Activated T-cell treated with anti-CD3 and anti-CD28 coated beads for 4 hours (primary cell): ENCODE measurements at regions not wholly inside any gene's neighbourhood (a gene's known extent, or its start where the extent isn't known, plus 50 kb on each side); places are given as distances from the start of the nearest gene placed in this dataset.

Experiments used
- DNase-seq: peaks from one replicate; pipeline ENCODE4 v3.0.0-alpha.2; 2020

DNA sequence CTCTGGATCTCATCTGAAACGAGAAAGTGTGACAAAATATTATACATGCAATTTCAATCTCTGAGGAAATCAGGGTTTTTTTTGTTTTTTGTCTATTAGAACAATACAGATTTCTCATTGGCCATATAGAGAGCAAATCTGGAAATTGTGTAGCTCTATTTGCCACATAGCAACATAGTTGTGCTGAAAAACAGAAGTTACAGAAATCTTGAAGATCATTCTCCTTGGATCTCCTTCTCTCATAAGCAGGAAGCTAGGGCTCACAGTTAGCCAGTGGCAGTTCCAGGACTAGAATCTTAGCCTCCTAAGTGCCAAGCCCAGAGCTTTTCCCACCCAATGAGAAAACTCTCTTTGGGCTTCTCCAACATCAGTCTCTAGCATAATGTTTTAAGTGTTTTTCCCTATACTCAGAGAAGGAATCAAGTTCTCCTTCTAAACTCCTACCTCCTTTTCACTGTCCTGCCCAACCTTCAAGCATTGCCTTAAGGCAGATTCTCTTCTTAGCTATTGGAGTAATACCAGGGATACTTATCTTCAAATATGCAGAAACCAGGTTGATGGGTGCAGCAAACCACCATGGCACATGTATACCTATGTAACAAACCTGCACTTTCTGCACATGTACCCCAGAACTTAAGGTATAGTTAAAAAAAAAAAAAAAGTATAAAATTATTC, 211.6 kb downstream of the ALDH8A1 start:
- no peak for DNase-seq

DNA sequence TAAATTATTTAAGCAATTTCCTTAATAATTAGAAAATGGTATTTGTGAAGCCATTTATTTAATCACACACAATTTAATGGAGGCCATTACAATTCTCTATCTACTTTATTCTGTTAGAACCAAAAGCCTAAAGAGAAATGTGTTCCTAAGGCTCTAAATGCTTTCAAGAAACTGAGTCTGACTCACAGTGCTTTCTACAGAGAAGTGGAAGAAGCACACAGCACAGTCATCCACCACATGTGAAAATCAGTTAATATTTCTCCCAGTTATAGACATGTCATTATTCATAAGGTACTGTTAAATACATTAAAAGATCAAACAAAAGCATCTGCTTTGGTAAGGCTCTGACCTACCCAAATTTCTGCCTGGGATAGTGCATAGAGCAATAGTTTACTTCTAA, 214.4 kb downstream of the ALDH8A1 start:
- DNase-seq: no peak

DNA sequence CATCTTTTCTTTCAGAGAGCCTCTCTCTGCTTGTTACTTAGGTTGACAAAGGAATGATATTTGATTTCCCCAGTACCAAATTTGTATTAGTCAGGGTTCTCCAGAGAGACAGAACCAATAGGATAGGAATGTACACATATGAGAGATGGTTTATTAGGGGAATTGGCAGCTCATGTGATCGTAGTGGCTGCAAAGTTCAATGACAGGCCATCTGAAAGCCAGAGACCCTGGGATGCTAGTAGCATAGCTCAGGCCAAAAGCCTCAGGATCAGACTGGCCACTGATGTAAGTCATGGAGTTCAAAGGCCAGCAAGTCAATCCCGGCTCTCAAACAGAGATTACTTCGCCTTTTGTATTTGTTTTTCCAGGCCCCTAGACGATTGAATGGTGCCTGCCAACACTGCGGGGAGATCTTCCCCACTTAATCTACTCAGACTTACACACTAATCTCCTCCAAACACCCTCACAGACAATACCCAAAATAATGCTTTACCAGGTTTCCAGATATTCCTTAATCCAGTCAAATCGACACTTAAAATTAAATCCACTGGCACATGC, 215.5 kb downstream of the ALDH8A1 start:
- DNase-seq: no peak

- no peak for DNase-seq
These were observed 216.1 kb downstream of the ALDH8A1 start for GRCh38 chr6:134733801-134734200.

DNA sequence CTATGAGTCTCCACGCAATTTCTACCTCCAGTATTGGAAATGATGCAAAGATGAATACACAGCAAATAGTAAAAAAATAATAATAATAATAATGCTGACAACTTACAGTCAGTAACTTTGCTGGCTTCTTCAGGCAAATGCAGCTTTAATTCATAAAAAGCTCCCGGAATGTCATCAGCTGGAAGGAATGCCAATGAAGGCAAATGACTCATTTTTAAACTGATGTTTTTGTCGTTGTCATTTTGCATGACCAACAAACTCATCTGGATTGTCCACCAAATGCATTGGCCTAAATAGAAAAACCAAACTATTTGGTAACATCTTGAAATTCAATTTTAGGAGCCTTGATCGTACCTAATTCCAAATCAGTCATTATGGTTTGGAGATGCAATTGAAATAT, 217.1 kb downstream of the ALDH8A1 start:
- DNase-seq: no peak

DNA sequence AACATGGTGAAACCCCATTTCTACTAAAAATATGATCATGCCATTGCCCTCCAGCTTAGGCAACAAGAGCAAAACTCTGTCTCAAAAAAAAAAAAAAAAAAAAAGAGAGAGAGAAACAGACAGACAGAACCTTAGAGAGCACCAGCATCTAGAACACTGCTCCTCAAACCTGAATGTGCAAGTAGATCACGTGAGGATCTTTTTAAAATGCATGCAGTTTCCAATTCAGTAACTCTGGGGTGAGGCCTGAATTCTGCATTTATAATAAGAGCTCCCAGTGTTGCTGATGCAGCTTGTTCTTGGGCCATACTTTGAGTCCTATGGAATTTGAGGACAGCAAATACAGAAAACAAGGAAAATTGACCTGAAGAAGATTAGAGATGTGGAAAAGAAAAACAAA, 218.3 kb downstream of the ALDH8A1 start:
- DNase-seq: no peak

DNA sequence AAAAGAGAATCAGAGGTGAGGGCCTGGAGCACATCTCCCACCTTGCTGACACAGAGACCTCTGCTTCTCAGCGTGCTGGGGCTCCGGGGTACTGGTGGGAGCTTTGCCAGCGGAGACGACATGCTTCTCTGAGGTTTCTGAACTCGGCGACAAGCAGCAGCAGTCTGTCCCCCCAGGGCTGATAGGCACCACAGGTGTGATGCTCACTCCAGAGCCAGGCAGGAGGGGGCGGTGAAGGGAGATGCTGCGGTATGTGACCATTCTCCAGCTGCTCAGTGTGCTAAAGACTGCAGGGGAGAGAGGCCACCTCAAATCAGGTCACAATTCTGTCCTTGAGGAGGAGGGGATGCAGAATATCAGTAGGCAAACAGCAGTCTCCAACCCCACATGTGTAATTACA, 219.9 kb downstream of the ALDH8A1 start:
- no peak for DNase-seq

DNA sequence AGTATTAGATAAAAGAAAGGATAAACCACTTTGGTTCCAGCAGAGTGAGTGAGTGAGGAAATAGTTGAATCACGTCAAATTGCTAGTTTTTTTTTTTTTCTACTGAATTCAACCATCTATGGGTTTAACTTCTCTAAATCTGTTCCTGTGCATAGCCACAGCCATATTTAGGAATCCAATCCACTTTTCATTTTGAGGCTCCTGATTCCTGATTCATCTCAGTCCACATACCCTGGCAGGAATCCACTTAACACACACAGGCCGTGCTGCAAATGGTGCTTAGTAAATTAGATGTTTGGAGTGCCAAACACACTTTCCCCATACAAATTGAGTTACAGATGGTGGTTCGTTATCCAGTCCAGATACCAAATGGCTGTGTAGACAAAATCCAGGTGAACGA, 220.3 kb downstream of the ALDH8A1 start:
- DNase-seq: no peak

DNA sequence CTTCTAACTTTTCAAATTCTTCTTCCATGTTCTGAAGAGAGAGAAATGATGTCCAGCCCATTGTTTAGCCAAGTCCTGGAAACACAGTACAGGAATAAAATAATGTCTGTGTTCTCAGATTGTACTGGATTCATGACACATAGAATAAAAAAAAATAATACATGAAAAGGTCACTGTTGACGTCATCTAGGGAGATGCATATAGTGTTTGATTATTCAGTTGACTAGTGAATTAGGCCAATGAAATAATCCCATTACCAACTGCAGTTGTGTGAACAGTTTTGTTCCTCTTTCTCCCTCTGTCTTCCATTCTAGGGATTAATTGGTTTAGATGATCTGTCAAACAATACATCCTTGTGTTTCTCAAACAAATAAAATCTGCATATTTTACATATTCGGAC, 222.8 kb downstream of the ALDH8A1 start:
- no peak for DNase-seq

DNA sequence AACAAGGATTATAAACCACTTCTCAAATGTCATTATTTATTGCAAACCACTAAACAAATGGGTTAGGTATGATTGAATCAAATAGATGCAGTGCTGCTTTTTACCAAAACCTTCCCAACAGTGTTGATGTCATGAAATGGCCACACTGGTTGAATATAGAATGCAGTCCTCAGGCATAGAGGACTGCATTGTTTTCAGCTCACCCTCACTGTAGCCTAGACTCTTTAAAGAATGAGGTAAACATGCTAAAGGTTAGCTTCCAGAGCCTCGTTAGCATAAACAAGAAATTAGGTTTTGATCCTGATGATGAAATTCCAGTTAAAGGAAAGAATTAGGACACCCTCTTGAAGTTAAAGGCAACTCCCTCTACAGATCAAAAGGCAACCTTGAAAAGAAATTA, 224.3 kb downstream of the ALDH8A1 start:
- DNase-seq: no peak

DNA sequence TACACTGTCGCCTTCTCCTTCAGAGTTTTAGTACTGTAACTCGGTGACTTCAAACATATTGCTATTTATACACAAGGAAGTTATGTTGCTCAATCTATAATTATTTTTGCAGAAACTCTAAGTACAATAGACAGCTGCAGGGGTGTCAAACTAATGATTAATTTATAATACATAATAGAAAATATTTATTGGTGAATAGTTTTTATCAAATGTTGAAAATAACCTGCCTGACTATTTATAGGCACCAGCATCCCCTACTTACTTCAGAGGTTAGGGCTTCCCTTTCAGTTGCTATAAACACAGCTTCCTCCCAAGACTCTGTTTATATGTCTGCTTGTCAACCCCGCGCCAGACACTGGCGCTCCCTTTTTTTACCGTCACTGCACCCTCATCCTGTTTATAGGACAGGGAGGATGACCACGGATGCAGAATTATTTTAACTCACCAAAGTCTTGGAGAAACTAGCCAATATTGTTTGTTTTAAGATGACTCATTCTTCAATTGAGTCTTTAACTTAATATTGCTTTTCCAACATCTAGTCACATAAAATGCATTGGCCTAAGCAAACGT, 225.0 kb downstream of the ALDH8A1 start:
- DNase-seq: no peak

GRCh38 chr6:134723081-134723871, 226.6 kb downstream of the ALDH8A1 start:
- no peak for DNase-seq

DNA sequence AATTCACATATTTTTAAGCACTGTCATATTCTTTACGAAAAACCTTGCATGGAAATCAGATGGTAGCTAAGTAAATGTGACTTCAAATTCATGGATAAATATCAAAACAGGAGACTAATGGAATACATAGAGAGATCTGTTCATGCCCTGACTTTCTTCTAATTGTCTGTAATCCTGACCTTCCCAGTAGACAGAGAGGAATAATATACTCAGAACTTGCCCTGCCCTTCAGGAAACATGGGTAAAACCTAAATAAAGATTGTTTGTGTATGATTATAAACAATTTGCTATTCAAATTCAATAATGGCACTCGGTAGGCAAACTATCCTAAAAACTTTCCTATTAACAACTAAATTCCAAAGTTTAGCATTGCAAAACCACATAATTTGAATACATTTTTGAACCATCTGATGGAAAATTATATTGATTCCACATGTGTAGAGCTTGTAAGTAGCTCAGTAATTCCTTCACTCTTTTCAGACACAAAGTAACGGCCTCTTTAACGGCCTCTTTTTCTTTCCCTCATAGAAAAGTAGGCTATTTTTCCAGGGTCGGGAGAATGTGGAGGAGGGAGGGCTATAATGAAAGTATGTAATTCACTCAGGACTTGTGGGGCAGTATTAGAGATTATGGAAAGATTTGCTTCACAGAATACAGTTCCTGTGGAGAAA, 227.6 kb downstream of the ALDH8A1 start:
- no peak for DNase-seq

- no peak for DNase-seq
These were observed 228.9 kb downstream of the ALDH8A1 start for GRCh38 chr6:134721060-134721405.

DNA sequence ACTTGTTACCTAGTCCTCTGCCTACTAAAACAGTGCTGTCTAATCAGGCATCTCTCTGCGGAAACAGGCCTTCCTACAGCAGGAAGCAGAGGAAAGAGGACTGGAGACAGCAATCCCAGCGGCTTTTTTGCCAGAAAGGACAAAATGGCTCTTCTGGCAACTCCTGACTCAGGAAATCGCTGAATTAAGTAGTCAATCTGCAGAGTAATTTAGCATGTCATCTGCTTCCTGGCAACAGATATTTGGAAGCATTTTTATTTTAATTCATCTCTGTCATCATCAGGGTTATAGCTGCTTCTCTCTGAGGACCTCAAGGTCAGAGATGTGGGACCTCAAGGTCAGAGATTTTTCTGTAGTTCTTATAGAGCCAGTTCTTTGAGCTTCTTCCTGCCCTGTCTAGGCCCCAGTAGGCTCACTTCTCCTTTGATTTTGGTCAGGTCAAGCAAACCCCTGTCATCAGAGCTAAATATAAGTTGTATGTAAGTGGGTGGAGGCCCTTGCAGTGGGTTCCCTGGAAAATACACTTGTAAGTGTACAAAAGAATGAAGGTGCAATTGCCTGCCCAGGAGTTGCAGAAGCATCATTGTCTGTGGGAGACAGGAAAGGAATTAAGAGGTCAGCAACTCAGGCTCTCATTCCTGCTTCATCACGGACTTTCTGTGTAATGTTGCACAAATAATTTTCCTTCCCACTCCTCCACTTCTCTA, 229.4 kb downstream of the ALDH8A1 start:
- no peak for DNase-seq

DNA sequence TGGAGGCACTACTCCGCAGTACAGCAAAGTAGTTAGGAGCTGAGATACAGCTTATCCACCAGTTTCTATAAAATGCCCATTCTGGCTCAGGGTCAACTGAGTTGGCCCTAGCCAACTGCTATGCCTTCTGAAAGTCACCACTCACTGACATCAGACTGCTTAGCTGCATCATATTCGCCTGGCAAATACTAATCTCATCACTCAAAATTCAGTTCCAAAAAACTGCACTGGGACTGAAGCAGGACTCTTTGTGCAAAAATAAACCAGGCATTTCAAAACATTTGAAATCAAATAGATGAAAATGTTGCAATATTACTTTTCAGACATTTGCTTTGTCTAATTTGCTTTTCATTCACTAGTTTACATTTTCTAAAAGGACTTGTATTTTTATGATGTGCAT, 230.0 kb downstream of the ALDH8A1 start:
- no peak for DNase-seq

- no peak for DNase-seq
These were observed 230.6 kb downstream of the ALDH8A1 start for GRCh38 chr6:134719286-134719685.

DNA sequence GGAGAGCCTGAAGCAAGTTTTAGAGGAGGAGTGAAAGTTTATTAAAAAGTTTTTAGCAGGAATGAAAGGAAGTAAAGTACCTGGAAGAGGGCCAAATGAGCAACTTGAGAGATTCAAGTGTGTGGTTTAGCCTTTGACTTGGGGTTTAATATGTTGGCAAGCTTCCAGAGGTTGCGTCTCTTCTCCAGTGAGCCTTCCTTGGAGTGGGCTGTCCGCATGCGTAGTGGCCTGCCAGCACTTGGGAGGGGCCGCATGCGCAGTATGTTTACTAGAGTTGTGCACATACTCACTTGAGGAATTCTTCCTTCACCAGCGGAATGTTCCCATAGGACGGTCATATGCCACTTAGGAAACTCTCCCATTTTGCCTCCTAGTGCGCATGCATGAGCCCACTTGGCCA, 235.2 kb downstream of the ALDH8A1 start:
- DNase-seq: no peak

DNA sequence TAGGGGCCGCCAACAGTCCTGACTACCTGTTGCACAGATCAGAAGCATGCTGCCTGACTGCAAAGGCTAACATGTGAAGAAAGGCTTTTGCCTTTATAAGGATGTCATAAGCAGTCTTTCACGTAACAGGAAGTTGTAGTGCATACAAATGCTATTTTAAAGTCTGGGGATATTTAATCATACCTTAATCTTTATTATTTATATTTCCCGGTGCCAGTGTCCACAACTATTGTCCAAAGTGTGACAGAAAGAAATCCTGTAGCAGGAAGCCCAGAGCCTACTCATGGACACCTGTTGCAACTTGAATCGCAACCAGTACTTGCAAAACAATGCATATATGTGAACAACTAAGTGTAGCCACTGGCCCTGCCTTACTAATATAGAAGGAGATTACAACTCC, 235.8 kb downstream of the ALDH8A1 start:
- no peak for DNase-seq

DNA sequence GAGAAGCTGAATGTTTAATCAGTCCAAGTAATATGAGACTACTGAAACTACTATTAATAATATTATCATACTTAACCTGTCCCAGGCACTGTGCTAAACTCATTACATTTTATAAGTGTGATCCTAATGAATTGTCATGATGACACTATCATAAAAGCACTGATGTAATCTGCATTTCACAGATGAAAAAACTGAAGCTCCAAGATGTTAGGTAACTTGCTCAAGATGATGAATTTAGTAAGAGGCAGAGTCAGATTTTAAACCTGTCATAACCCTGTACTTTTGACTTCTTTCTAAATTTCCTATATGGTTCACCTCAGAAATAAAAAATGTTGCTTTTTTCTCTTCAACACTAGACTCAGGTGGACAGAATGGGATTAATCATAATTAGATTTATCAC, 237.6 kb downstream of the ALDH8A1 start:
- no peak for DNase-seq

DNA sequence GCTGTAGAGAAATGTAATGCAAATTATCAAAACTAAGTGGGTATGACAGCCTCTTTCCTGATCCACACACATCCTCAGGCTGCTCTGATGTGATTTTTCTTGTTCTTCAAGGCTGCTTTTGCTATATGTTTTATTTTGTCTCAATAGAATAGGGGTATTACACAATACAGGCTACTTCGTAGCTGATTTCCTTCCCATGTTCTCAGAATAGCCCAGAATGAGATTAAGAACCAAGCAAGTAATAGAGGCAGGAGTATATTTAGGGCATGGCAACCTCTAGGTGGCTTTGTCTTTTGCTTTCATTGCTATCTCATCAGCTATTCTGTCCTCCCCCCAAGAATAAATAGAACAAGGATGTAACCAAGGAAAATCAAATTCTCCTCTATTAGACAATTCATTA, 241.8 kb downstream of the ALDH8A1 start:
- no peak for DNase-seq

GRCh38 chr6:134707342-134708031, 242.4 kb downstream of the ALDH8A1 start:
- no peak for DNase-seq
